IPS DF 4.7 (cell line): ENCODE measurements at regions not wholly inside any gene's neighbourhood (a gene's known extent, or its start where the extent isn't known, plus 50 kb on each side); places are given as distances from the start of the nearest gene placed in this dataset.
A peak's percentile ranks its signal among the peaks of the same experiment; 100 is the strongest.
"Not testable (repeated sequence)": the region's sequence is repeated elsewhere in the genome, so short reads cannot be mapped to it uniquely, and the experiment has no call there.

Source experiments
- DNase-seq: peaks from one replicate; pipeline ENCODE4 v3.0.0-alpha.2; 2013; ENCODE audit warnings: low spot score; ENCODE audit errors: extremely low read depth

DNA sequence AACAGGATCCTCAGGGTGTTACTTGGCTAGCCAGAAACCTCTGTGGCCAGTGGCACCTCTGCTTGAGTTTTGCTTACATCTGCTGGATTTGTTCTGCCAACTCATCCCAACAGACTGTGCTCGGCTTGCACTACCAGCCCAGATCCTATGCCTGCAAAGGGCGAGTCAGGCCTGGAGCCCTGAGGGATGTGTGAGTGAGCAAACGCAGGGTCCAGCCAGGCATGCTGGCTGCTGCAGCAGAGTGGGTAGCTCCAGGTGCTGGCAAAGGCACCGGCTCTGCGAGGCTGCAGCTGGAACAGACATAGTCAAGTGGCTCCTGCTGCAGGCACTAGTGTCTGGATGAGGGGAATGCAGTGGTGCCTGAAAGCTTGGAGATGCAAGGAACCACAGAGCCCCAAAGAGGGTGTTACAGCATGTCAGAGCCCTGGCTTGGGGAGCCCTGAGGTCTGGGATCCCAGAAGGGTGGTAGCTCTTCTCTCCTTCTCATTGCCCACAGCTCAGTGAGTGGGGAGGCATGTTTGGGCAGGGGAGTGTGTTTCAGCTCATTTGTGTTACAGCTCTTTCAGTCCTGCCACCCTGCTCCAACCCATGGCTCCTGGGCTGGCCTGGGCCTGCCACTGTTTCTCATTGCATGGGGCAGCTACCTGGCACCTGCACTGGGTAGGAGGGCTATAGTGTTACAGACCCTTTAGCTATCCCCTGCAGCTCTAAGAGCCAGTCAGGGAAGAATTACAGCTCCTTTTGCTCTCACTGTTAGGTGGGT lies 332.6 kb downstream of the TAF11L14 start:
- DNase-seq: no peak

GRCh38 chr5:17976404-17976803 lies 342.1 kb downstream of the TAF11L14 start:
- no peak for DNase-seq

DNA sequence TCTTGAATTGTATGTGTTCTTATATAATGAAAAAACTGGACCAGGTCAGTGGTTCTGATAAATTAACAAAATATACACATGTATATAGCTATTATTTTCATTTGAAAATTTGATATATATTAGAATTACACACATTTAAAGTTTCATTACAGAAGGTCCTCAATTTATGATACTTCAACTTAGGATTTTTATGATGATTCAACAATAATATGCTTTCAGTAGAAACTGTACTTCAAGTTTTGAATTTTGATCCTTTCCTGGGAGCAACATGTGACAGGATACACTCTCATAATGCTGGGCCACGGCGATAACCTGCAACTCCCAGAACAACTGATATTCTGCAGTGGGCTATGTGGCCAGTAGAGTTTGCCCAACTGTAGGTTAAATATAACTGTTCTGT lies 344.7 kb downstream of the TAF11L14 start:
- no peak for DNase-seq

DNA sequence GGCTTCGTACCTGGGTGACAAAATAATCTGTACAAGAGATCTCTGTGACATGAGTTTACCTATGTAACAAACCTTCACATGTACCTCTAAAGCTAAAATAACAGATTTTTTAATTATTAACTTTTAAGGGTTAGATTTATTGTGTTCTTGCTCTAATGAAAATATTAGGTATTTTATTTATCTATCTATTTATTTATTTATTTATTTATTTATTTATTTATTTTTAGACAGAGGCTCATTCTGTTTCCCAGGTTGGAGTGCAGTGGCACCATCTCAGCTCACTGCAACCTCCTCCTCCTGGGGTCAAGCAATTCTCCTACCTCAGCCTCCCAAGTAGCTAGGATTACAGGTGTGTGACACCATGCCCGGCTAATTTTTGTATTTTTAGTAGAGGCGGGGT lies 348.4 kb downstream of the TAF11L14 start:
- DNase-seq: not testable (repeated sequence)

GRCh38 chr5:17989036-17989435 lies 354.8 kb downstream of the TAF11L14 start:
- no peak for DNase-seq

GRCh38 chr5:17989567-17990563 lies 355.6 kb downstream of the TAF11L14 start:
- DNase-seq: no peak

GRCh38 chr5:17991775-17992174 lies 357.5 kb downstream of the TAF11L14 start:
- no peak for DNase-seq

GRCh38 chr5:17992291-17992690 lies 358.0 kb downstream of the TAF11L14 start:
- no peak for DNase-seq

GRCh38 chr5:17995997-17996396 lies 361.7 kb downstream of the TAF11L14 start:
- no peak for DNase-seq

- no peak for DNase-seq
These were observed 365.6 kb downstream of the TAF11L14 start for GRCh38 chr5:17999858-18000257.

DNA sequence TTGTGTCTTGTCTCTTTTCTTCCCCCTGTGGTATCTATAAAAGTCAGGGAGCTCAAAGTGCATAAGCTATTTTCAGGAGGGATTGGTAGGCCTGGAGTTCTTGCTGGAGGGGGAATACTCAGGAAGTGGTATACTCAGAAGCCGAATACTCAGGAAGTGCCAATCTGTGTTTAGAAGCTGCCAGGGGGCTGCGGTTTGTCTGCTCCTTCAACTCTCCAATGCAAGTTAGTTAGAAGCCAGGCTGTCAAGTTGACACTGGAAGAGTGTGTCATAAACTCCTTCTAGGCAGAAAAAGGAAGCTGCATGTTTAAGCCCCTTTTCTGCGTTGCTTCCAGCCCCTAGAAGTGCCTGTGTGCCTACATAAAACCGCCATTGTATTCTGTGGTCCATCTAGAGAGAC lies 366.5 kb downstream of the TAF11L14 start:
- DNase-seq: no peak

- no peak for DNase-seq
These were observed 369.1 kb downstream of the TAF11L14 start for GRCh38 chr5:18003312-18003711.

DNA sequence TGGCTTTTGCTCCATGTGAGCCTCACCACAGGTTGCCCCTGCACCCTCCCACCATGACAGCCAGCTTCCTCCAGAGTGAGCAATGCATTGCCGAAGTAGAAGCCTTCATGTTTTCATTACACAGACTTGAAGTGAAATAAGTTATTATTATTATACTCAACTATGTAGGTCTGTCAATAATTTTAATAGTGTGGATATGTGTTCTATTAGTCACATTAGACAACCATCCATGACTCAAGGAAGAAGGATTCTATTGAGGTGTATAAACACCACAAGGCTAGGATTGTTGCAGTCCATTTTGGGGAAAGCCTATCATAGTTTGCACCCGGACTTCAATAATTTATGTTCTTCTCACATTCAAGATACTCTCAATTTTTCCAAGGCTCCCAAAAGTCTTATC lies 369.5 kb downstream of the TAF11L14 start:
- no peak for DNase-seq

- not testable (repeated sequence) for DNase-seq
These were observed 372.0 kb downstream of the TAF11L14 start for GRCh38 chr5:18006235-18006634.

- no peak for DNase-seq
These were observed 374.7 kb downstream of the TAF11L14 start for GRCh38 chr5:18008940-18009339.

DNA sequence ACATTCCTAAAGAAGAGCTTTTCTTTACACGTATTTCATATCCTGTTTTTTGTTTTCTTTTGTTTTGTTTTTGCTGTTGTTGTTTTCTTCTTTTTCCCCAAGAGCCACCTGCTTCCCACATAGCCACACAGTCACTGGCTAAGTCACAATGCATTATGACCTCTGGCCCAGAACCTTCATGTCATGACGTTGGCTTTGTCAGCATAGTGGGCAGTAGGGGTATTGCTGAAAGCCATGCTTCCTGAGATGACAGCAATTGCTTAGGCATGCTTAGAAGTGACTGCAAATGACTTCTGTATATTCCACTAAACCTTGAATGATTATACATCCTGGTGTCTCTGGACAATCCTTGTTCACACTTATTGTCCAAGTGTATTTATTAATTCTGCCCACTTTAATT lies 375.8 kb downstream of the TAF11L14 start:
- peak; percentile 5 for DNase-seq

GRCh38 chr5:18018472-18018871 lies 384.2 kb downstream of the TAF11L14 start:
- no peak for DNase-seq

GRCh38 chr5:18023275-18023674 lies 389.0 kb downstream of the TAF11L14 start:
- DNase-seq: no peak

DNA sequence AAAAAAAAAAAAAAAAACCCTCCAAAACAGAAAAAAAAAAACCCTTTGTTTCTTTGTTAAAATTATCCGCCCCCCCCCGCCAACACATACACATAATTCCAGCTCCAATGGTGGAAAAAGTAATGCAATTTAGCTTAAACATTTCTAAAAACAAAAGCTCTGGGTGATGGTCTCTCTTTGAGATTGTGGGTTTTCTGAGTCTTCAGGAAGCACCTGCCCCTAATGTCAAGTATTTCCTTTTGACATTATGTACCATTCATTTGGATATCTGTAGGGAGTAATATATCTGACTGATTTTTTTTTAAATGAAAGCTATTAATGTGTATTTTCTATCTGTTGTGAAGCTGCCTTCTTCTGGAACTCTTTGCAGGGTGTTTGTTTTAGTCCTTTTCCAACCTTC lies 389.7 kb downstream of the TAF11L14 start:
- DNase-seq: no peak

DNA sequence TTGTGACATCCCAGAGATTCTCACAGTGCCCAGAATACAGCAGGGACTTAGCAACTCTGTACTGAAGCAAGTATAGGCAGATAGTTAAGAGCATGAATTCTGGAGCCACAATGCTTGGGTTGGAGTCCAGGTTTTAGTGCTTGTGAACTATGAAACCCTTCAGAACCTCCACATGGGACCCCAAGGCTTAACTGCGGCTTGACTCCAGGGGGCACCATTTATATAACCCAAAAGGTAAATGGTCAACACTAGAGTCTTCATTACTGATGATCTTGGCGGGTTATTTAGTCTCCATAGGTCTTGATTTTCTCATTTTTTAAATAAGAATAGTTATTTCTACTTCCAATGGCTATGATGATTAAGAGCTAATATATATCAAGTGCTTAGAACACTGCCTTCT lies 390.3 kb downstream of the TAF11L14 start:
- no peak for DNase-seq

GRCh38 chr5:18027241-18027867 lies 393.1 kb downstream of the TAF11L14 start:
- no peak for DNase-seq

- no peak for DNase-seq
These were observed 393.8 kb downstream of the TAF11L14 start for GRCh38 chr5:18028036-18028435.
